ENCODE measurements at regions not wholly inside any gene's neighbourhood (a gene's known extent, or its start where the extent isn't known, plus 50 kb on each side); places are given as distances from the start of the nearest gene placed in this dataset.
A peak's percentile ranks its signal among the peaks of the same experiment; 100 is the strongest.

DNA sequence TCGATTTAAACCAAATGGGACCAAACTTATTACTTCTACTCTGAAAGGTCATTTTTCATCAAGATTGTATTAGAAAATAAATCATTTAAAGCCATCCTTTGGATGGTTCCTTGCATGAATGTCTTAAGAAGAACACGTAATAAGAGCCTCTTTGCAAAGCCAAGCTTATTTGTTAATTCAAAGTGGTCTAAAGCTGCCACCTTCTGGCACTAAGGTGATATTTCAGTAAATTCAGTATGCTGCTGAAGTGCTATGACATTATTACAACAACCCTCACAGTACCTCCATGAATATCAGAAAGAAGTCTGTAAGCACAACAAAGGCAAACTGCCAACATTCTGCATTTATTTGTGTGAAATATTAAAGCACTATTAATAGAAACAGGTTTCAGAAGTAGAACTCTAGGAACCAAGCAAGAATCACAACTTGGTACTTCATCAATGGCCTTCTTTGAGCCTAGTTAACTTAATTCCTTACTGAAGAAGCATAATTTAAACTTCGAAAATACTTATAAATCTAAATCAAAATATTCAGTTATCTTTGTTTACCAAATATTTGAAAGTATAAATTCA, 53.1 kb upstream of the TYRP1 start:
- FAIRE-seq (no peak), DNase-seq (ENCODE audit: low read depth, low spot score) (peak; percentile 64)
- dilution Hi-C loops (cut with MboI; ENCODE audit: extremely low pct_ligation_motif_present, low sequenced_read_pairs) (no loop called here), intact Hi-C loops (cut with micrococcal nuclease) (loop anchor here (2.0 to 5.0 kb wide), 4 partner anchors 85 to 1783 kb away; no protein-coding TSS in a partner anchor)
- H3K4me2 ChIP-seq (ENCODE audit: insufficient read depth, low read length) = no peak overlapping the region
- H3K4me1 ChIP-seq (ENCODE audit: control insufficient read depth, extremely low read depth, insufficient read depth, low read length) = no peaks in the 10 kb centered on the region
- peaks cover 3 to 5% of the 10 kb centered on the region in 2 experiments for H3K27me3 ChIP-seq (ENCODE audit: control insufficient read depth in 2 of 2, insufficient read depth in 2 of 2, low read length in 2 of 2)
- no peaks in the 10 kb centered on the region for H4K20me1 ChIP-seq (replicated peaks; ENCODE audit: control insufficient read depth, extremely low read depth, insufficient read depth, low read length)
- H3K9me1 ChIP-seq (replicated peaks; ENCODE audit: control insufficient read depth, extremely low read depth, insufficient read depth, low read length) = no peaks in the 10 kb centered on the region
- no peaks in the 10 kb centered on the region for H3K79me2 ChIP-seq (ENCODE audit: control insufficient read depth, insufficient read depth, low read length)
- no peak overlapping the region for H3K4me3 ChIP-seq (replicated peaks in 1 of 3; ENCODE audit: insufficient read depth in 1 of 3, low read depth in 1 of 3, low read length in 3 of 3)
- H2AFZ ChIP-seq (ENCODE audit: low read depth, low read length) = no peak overlapping the region
- H3K9ac ChIP-seq (replicated peaks; ENCODE audit: extremely low read depth, insufficient read depth, low read length) = no peak overlapping the region
- H3K36me3 ChIP-seq (ENCODE audit: control insufficient read depth in 2 of 2, extremely low read depth in 1 of 2, insufficient read depth in 2 of 2, low read length in 2 of 2) = no peaks in the 10 kb centered on the region
- CTCF ChIA-PET = interaction anchor here (0.7 to 3.0 kb wide), 19 partner anchors 9 to 1784 kb away, joined by 3 to 33 read pairs (median 6); no protein-coding TSS in a partner anchor
- no peak overlapping the region for H3K27ac ChIP-seq (ENCODE audit: insufficient read depth, low read depth, low read length)
- no peaks in the 10 kb centered on the region for H3K9me3 ChIP-seq (replicated peaks; ENCODE audit: control insufficient read depth, insufficient read depth, low read length)
- POLR2A ChIA-PET = no interaction called here
- BruUV-seq (replicated peaks) = no TSS peak
- TF ChIP-seq JUN (IDR thresholded peaks at IDR 0.05; ENCODE audit: borderline replicate concordance, insufficient read depth, insufficient read length, low read depth) (no peak), GATA2 (IDR thresholded peaks at IDR 0.05; ENCODE audit: insufficient read depth, insufficient read length, low read depth, low read length) (no peak), EZH2 (IDR thresholded peaks at IDR 0.05; ENCODE audit: borderline replicate concordance, low read depth, low read length, severe bottlenecking) (no peak), FOS (IDR thresholded peaks at IDR 0.05; ENCODE audit: borderline replicate concordance, insufficient read depth, low read length) (no peak), MYC (IDR thresholded peaks at IDR 0.05; ENCODE audit: low read depth, low read length) (no peak), POLR2A (IDR thresholded peaks at IDR 0.05; ENCODE audit: low read depth, low read length) (no peak)
- TF ChIP-seq, protein P1, sequence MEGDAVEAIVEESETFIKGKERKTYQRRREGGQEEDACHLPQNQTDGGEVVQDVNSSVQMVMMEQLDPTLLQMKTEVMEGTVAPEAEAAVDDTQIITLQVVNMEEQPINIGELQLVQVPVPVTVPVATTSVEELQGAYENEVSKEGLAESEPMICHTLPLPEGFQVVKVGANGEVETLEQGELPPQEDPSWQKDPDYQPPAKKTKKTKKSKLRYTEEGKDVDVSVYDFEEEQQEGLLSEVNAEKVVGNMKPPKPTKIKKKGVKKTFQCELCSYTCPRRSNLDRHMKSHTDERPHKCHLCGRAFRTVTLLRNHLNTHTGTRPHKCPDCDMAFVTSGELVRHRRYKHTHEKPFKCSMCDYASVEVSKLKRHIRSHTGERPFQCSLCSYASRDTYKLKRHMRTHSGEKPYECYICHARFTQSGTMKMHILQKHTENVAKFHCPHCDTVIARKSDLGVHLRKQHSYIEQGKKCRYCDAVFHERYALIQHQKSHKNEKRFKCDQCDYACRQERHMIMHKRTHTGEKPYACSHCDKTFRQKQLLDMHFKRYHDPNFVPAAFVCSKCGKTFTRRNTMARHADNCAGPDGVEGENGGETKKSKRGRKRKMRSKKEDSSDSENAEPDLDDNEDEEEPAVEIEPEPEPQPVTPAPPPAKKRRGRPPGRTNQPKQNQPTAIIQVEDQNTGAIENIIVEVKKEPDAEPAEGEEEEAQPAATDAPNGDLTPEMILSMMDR (IDR thresholded peaks at IDR 0.05; ENCODE audit: extremely low read depth in 1 of 2, insufficient read depth in 1 of 2, low read depth in 1 of 2, low read length in 2 of 2) = peak in 1 of 2 donors; percentile 31
